ENCODE measurements at regions not wholly inside any gene's neighbourhood (a gene's known extent, or its start where the extent isn't known, plus 50 kb on each side); places are given as distances from the start of the nearest gene placed in this dataset.

GRCh38 chr4:64911846-64912245 is 502.6 kb upstream of the TECRL start:
- no peaks in the 10 kb centered on the region for H3K4me1 ChIP-seq (ENCODE audit: insufficient read depth)
- no peak overlapping the region for H2AFZ ChIP-seq
- Mint-ChIP-seq H3K9me3 (peaks cover 11% of the 10 kb centered on the region), H3K27ac (no peak overlapping the region), H3K4me1 (peaks cover 6% of the 10 kb centered on the region; the same call in 2 of the 3 replicates), H3K27me3 (ENCODE audit: insufficient read depth, low read depth, poor library complexity) (no peaks in the 10 kb centered on the region), H3K4me3 (no peak overlapping the region), H3K36me3 (ENCODE audit: low read depth) (peaks cover 11% of the 10 kb centered on the region; the same call in 2 of the 3 replicates)
- no peaks in the 10 kb centered on the region for H3K27me3 ChIP-seq (ENCODE audit: insufficient read depth)
- H4K20me1 ChIP-seq (replicated peaks; ENCODE audit: insufficient read depth): no peaks in the 10 kb centered on the region
- no peak overlapping the region for H3K27ac ChIP-seq (ENCODE audit: low read depth)
- H3F3A ChIP-seq (replicated peaks; ENCODE audit: low read depth): no peaks in the 10 kb centered on the region
- no peaks in the 10 kb centered on the region for H3K79me2 ChIP-seq (replicated peaks; ENCODE audit: insufficient read depth)
- no peak overlapping the region for H3K4me3 ChIP-seq
- DNase-seq (ENCODE audit: low spot score) (peak; percentile 88), ATAC-seq (peak; percentile 94)
- TF ChIP-seq CTCF (conservative IDR thresholded peaks at IDR 0.05; ENCODE audit: low read depth in 2 of 2): peak; percentile 74 to 92
- TF ChIP-seq ZNF462 (CRISPR knock-in tag; IDR thresholded peaks at IDR 0.05): no peak
- no peaks in the 10 kb centered on the region for H3K9me2 ChIP-seq (ENCODE audit: insufficient read depth)
- H3K4me2 ChIP-seq: no peak overlapping the region
- H3K36me3 ChIP-seq (ENCODE audit: insufficient read depth): no peaks in the 10 kb centered on the region

GRCh38 chr4:64903986-64904385 is 494.7 kb upstream of the TECRL start:
- DNase-seq (ENCODE audit: low spot score) (no peak), ATAC-seq (no peak)
- Histone ChIP-seq H3F3A (replicated peaks; ENCODE audit: low read depth) (no peaks in the 10 kb centered on the region), H3K4me2 (no peak overlapping the region), H3K4me3 (no peak overlapping the region), H3K79me2 (replicated peaks; ENCODE audit: insufficient read depth) (no peaks in the 10 kb centered on the region), H4K20me1 (replicated peaks; ENCODE audit: insufficient read depth) (no peaks in the 10 kb centered on the region), H3K27me3 (ENCODE audit: insufficient read depth) (no peaks in the 10 kb centered on the region), H3K4me1 (ENCODE audit: insufficient read depth) (no peaks in the 10 kb centered on the region), H2AFZ (no peak overlapping the region), H3K9me2 (ENCODE audit: insufficient read depth) (no peaks in the 10 kb centered on the region), H3K27ac (ENCODE audit: low read depth) (no peak overlapping the region), H3K36me3 (ENCODE audit: insufficient read depth) (no peaks in the 10 kb centered on the region)
- no peaks in the 10 kb centered on the region for H3K4me1 Mint-ChIP-seq
- H3K27me3 Mint-ChIP-seq (ENCODE audit: insufficient read depth, low read depth, poor library complexity): no peaks in the 10 kb centered on the region
- H3K4me3 Mint-ChIP-seq: no peak overlapping the region
- H3K9me3 Mint-ChIP-seq: no peaks in the 10 kb centered on the region
- H3K36me3 Mint-ChIP-seq (ENCODE audit: low read depth): peaks cover 3% of the 10 kb centered on the region; the same call in 1 of the 3 replicates
- no peak overlapping the region for H3K27ac Mint-ChIP-seq
- TF ChIP-seq ETS1 (IDR thresholded peaks at IDR 0.05): no peak
- no peak for TF ChIP-seq JUNB (IDR thresholded peaks at IDR 0.05; ENCODE audit: unreplicated experiment)
- TF ChIP-seq CTCF (conservative IDR thresholded peaks at IDR 0.05; ENCODE audit: low read depth in 2 of 2): no peak
- TF ChIP-seq, protein P1, sequence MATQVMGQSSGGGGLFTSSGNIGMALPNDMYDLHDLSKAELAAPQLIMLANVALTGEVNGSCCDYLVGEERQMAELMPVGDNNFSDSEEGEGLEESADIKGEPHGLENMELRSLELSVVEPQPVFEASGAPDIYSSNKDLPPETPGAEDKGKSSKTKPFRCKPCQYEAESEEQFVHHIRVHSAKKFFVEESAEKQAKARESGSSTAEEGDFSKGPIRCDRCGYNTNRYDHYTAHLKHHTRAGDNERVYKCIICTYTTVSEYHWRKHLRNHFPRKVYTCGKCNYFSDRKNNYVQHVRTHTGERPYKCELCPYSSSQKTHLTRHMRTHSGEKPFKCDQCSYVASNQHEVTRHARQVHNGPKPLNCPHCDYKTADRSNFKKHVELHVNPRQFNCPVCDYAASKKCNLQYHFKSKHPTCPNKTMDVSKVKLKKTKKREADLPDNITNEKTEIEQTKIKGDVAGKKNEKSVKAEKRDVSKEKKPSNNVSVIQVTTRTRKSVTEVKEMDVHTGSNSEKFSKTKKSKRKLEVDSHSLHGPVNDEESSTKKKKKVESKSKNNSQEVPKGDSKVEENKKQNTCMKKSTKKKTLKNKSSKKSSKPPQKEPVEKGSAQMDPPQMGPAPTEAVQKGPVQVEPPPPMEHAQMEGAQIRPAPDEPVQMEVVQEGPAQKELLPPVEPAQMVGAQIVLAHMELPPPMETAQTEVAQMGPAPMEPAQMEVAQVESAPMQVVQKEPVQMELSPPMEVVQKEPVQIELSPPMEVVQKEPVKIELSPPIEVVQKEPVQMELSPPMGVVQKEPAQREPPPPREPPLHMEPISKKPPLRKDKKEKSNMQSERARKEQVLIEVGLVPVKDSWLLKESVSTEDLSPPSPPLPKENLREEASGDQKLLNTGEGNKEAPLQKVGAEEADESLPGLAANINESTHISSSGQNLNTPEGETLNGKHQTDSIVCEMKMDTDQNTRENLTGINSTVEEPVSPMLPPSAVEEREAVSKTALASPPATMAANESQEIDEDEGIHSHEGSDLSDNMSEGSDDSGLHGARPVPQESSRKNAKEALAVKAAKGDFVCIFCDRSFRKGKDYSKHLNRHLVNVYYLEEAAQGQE (IDR thresholded peaks at IDR 0.05; ENCODE audit: unreplicated experiment): no peak
- no peak for TF ChIP-seq ZNF114 (CRISPR knock-in tag; IDR thresholded peaks at IDR 0.05)

All from GM23338 (cell line).